ENCODE measurements at regions not wholly inside any gene's neighbourhood (a gene's known extent, or its start where the extent isn't known, plus 50 kb on each side); places are given as distances from the start of the nearest gene placed in this dataset.
"Not testable (repeated sequence)": the region's sequence is repeated elsewhere in the genome, so short reads cannot be mapped to it uniquely, and the experiment has no call there.

GRCh38 chr5:21058289-21058688 lies 1070.3 kb upstream of the CDH18 start:
- DNase-seq (ENCODE audit: low spot score): no peak

DNA sequence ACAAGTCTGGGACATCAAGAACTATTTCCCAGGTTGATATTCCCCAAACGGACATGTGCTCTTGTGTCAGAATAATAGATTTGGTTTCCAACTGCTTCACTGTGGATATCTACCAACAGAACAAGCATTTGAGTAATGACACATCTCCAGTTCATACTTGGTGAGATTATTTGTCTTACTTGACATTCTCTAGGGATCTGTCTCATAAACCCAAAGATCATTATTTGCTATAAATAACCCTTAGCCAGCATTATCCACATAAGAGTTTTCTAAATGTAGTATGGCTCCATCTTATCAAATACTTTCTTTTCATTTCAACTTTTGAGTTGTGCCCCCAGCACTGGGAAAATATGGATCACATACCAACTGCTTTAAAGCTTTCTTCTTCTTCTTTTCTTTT lies 1063.9 kb upstream of the CDH18 start:
- no peak for DNase-seq (ENCODE audit: low spot score)

- no peak for DNase-seq (ENCODE audit: low spot score)
These were observed 1061.9 kb upstream of the CDH18 start for GRCh38 chr5:21049901-21050300.

DNA sequence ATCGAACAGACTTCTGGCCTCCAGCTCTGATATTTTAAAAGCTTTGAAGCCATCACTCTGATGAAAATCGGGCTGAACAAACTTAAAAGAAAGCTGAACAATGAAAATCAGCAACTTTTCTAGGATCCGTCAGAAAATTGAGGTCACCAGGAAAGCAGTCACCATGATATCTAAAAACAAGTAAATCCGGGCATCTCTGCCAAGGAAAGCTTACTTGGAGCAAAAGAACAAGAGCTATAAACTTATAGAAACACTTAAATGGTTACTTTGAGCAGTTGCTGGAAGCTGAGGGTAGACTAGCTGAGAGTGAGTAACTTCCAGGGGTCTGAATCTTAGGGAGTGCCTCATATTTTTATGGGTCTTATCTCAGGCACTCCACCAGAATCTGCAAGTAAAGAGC lies 1043.0 kb upstream of the CDH18 start:
- no peak for DNase-seq (ENCODE audit: low spot score)

- DNase-seq (ENCODE audit: low spot score): no peak
These were observed 1037.0 kb upstream of the CDH18 start for GRCh38 chr5:21024966-21025365.

DNA sequence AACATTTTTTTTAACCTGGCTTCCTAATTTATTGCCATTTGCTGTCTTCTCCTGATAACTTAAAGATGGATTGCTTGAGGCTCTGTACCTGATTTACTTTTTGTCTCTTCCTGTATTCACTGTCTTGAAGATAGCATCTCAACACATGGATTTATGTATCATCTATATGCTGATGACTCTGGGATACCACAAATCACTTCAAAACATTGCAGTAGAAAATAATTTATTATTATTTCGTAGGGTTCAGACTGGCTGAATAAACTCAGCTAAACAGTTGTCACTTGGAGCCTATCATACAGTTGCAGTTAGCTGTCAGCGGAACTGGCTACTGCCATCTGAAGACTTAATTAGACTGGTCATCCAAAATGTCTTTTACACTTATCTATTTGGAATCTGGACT lies 1025.2 kb upstream of the CDH18 start:
- DNase-seq (ENCODE audit: low spot score): no peak

DNA sequence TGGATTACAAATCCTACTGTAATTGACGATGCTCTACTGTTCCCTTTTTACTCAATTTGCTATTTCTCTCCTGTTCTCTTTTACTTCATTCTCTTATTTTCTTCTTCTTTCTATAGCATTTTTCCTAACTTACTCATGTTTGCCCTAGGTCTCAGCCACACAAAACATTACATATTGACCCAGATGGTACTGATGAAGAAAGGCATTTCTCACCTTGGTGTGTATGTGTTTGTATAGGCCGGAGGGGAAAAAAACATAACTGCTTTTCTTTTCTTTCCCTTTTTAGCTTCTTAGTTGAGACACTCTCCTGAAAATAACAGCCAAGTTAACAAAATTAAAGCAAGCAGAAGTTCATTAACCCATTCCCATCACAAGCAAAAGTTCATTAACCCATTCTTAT lies 1019.8 kb upstream of the CDH18 start:
- no peak for DNase-seq (ENCODE audit: low spot score)

DNA sequence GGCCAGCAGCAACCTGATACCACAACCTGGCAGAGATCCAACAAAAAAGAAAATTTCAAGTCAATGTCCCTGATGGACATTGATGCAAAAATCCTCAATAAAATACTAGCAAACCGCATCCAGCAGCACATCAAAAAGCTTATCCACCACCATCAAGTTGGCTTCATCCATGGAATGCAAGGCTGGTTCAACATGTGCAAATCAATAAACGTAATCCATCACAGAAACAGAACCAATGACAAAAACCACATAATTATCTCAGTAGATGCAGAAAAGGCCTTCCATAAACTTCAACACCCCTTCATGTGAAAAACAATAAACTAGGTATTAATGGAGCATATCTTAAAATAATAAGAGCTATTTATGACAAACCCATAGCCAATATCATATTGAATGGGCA lies 1000.9 kb upstream of the CDH18 start:
- DNase-seq (ENCODE audit: low spot score): not testable (repeated sequence)

GRCh38 chr5:20985754-20986153 lies 997.8 kb upstream of the CDH18 start:
- no peak for DNase-seq (ENCODE audit: low spot score)

DNA sequence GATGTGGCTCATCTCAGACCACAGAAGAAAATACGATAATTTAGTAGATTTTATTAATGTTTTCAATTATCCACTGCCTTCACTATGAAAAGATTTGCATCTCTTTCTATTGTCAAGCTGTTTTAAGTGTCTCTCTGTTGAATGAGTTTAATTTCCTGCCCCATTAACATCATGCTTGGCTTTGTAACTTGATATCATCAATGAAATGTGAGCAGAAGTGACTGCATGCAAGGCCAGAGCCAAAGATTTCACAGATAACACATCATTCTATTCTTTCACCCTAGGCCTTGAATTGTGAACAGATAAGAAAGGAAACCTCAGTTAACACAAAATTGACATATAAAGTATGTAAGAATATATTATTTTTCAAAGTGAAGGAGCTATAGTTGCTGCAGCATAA lies 986.4 kb upstream of the CDH18 start:
- no peak for DNase-seq (ENCODE audit: low spot score)

- peak; percentile 47 for DNase-seq (ENCODE audit: low spot score)
These were observed 984.5 kb upstream of the CDH18 start for GRCh38 chr5:20972419-20972925.

DNA sequence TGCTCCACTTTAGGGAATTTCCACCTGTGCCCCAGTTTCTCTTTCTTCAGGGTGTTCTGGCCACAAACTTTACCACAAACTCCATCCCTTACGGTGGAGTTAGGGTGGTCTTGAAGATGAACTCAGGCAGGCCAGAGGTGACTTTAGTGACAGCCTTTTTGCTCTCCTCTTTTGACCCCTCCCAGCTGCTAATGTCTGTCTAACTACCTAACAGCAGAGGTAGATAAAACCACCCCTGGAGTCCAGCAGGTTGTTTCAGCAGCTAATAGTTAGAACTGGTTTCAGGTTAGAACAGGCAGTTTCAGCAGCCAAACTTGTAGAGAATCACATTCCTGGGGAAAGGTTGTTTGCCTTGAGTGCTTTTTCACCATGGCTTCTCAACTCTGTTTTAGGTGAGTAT lies 971.3 kb upstream of the CDH18 start:
- DNase-seq (ENCODE audit: low spot score): no peak

- no peak for DNase-seq (ENCODE audit: low spot score)
These were observed 970.6 kb upstream of the CDH18 start for GRCh38 chr5:20958641-20959040.

GRCh38 chr5:20956134-20956533 lies 968.1 kb upstream of the CDH18 start:
- DNase-seq (ENCODE audit: low spot score): no peak

DNA sequence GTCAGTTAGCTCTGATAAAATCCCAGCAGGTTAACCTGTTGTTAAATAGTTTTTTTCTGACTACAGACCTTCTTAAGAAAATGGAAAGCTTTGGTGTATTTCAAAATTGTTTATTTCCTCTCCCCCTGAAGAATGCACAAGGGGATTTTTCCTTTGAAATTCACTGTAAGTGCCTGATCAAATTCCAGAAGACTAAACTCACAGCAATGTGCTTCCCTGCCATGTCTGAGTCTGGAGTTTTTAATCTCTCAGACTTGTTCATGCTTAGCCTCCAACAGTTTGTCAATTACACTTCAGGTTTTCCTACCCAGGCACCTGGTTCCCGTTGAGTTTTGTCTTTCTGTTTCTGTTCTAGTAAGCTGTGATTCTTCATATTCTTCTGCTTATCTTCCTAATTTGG lies 961.6 kb upstream of the CDH18 start:
- no peak for DNase-seq (ENCODE audit: low spot score)

DNA sequence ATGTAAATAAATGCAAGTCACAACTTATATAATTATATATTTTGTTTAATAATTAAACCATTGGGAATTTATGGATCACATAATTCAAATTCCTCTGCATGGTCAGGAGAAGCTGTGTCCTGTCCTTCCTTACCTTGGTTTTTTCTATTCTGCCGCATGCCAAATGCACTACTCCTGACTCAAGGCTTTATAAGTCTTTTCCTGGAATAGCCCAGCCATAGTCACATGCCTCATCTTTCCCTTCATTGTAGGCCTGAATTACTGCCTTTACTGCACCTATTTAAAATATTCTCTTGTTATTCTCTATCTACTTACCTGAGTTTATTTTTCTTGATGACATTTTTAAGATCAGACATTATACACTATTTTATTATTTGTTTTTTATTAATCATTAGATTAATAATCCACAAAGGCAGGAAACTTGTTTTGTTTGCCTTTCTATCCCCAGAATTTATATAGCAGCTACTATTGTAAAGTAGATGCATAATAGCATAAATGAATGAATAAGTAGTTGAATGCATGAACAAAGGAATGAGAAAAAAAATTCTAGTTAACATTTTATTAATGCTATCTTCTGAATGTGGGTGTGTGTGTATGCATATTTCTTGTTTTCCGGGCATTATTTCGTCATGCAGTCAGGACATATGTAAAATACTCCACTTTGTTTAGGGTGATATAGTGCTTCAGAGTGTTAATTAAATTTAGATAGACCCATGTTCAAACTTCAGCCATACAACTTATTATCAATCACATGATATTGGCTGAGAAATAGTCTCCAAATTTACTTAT lies 955.4 kb upstream of the CDH18 start:
- not testable (repeated sequence) for DNase-seq (ENCODE audit: low spot score)

- not testable (repeated sequence) for DNase-seq (ENCODE audit: low spot score)
These were observed 954.6 kb upstream of the CDH18 start for GRCh38 chr5:20942603-20943002.

- DNase-seq (ENCODE audit: low spot score): not testable (repeated sequence)
These were observed 952.8 kb upstream of the CDH18 start for GRCh38 chr5:20940786-20941185.

DNA sequence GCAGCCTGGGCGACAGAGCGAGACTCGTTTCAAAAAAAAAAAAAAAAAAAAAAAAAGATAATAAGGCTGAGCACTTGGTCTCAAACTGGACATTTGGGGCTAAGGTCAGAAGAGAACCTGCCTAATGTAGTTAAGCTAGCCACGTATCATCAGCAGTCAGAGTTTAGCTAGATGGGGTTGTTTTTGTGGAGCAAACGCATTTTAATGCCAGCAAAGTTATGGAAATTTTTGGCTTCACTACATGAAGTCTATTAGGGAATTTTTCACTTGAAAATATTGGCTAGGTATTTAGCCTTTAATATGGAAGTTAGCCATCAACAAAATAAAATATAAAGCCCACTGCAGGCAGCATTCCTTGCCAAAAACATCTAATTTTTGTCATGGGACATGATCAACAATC lies 902.9 kb upstream of the CDH18 start:
- not testable (repeated sequence) for DNase-seq (ENCODE audit: low spot score)

GRCh38 chr5:20875726-20876125 lies 887.7 kb upstream of the CDH18 start:
- not testable (repeated sequence) for DNase-seq (ENCODE audit: low spot score)

DNA sequence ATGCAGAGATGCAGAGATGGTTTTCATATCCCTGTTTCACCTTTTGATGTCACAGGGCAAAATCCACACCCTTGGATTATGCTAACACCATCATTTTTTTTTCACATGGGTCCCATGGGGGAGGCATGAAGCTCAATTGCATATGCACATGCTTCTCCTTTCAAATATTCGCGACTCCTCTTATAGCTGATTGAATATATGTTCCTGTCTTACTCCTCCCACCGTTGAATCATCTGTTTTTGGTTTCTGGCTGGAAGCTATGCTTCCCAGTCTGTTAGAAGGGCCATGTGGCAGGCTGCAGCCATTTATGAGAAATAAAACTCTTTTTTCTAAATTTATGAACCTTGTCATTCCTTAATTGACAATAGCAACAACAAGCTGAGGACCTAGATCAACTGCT lies 877.9 kb upstream of the CDH18 start:
- not testable (repeated sequence) for DNase-seq (ENCODE audit: low spot score)

DNA sequence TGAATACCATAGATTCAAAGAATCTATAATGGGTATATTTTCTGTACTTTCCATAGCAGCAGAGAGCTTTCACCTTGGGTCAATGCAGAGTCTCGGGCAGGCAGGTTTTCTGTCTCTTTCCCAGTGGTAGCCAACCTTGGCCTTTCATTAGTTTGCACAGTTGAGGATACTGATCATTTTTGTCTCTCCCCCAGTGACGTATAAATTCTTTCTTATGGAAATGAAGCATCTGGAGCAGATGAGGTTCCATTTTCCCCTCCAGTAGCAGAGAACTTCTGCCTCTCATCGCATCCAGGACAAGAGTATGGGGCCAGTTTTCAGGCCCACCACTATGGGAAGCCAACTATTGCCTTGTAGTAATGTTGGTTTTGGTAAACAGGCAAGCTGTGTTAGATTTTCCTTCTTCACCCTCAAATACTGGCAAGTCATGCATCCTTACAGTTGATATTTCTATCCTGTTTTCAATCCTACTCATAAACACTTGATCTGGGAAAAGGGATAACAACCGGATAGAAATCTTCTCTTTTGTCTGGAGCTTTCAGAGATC lies 845.2 kb upstream of the CDH18 start:
- DNase-seq (ENCODE audit: low spot score): peak; percentile 33

DNA sequence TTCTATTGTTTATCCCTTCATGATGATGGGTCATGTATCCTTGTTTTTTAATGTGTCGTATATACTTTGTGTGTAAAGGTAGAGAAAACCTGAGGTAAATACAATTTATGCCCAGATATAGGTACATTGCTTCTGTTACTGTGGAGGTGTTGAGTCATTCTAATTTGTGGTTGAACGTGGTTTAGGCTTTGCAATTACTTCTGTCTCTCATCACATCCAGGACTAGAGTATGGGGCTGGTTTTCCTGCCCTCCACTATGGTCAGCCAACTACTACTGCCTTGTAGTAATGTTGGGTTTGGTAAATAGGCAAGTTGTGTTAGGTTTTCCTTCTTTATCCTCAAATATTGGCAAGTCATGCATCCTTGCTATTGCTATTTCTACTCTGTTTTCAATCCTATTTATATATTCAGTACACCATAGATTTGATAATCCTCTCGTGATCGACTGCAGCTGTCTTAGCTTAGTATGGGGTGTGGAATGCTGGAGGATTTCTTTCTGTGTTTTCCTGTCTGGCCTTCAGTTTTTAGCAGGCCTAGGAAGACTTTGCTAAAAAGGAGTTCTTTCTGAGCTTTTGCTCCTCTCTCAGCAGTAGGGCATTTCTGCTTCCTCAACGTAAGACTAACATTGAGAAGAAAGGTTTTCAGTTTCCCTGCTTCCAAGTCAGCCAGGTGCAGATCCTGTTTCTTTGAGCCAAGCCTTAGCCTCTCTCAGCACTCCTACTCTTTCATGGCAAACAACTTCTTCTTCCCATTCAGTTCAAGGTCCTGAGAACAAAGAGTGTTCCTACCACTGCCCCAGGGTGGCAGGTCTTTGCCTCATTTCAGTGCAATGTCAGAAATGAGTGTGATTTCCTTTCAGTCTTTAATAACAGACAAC lies 844.4 kb upstream of the CDH18 start:
- DNase-seq (ENCODE audit: low spot score): no peak

Data from Ammon's horn (tissue), 1 donor.